ENCODE measurements at regions not wholly inside any gene's neighbourhood (a gene's known extent, or its start where the extent isn't known, plus 50 kb on each side); places are given as distances from the start of the nearest gene placed in this dataset.

- no TSS peak for BruUV-seq (replicated peaks)
- ChIA-PET CTCF (no interaction called here), POLR2A (no interaction called here)
- ATAC-seq (no peak), DNase-seq (ENCODE audit: low read depth, low spot score) (no peak)
- no peaks in the 10 kb centered on the region for H3K27me3 ChIP-seq (ENCODE audit: control insufficient read depth, insufficient read depth, low read length)
- intact Hi-C loops (cut with micrococcal nuclease; ENCODE audit: unreplicated experiment) (no loop called here), in situ Hi-C loops (cut with HindIII; ENCODE audit: low pct_unique_long_range_greater_than_20kb, low sequenced_read_pairs) (no loop called here)
- no peak overlapping the region for H3K4me3 ChIP-seq (ENCODE audit: low read depth in 2 of 2, low read length in 2 of 2)
- no peaks in the 10 kb centered on the region for H3K4me1 ChIP-seq (ENCODE audit: control insufficient read depth, insufficient read depth, low read length)
- no peaks in the 10 kb centered on the region; the same call in 1 of the 2 replicates for H3K9me3 ChIP-seq (ENCODE audit: control insufficient read depth, insufficient read depth, low read depth, low read length)
- no peak for TF ChIP-seq TCF7L2 (IDR thresholded peaks at IDR 0.05; ENCODE audit: low read depth, low read length)
- no peak for TF ChIP-seq CTCF (IDR thresholded peaks at IDR 0.05)
- H3K36me3 ChIP-seq (ENCODE audit: control insufficient read depth, insufficient read depth, low read length), result no peaks in the 10 kb centered on the region
- H3K27ac ChIP-seq (ENCODE audit: low read length), result no peak overlapping the region
Observed at GRCh38 chr4:26122690-26123089, 198.1 kb upstream of the RBPJ start.

GRCh38 chr4:26124753-26125321 is 196.0 kb upstream of the RBPJ start:
- H3K27ac ChIP-seq (ENCODE audit: low read length), result no peak overlapping the region
- H3K36me3 ChIP-seq (ENCODE audit: control insufficient read depth, insufficient read depth, low read length), result no peaks in the 10 kb centered on the region
- DNase-seq (ENCODE audit: low read depth, low spot score) (no peak), ATAC-seq (no peak)
- no peak overlapping the region for H3K4me3 ChIP-seq (ENCODE audit: low read depth in 2 of 2, low read length in 2 of 2)
- H3K27me3 ChIP-seq (ENCODE audit: control insufficient read depth, insufficient read depth, low read length), result no peaks in the 10 kb centered on the region
- TF ChIP-seq SIN3A (IDR thresholded peaks at IDR 0.05; ENCODE audit: borderline replicate concordance, insufficient read depth, low read depth, low read length), result no peak
- TF ChIP-seq POLR2AphosphoS5 (IDR thresholded peaks at IDR 0.05; ENCODE audit: low read depth, low read length), result no peak
- TF ChIP-seq TCF7L2 (IDR thresholded peaks at IDR 0.05; ENCODE audit: low read depth, low read length), result no peak
- in situ Hi-C loops (cut with HindIII; ENCODE audit: low pct_unique_long_range_greater_than_20kb, low sequenced_read_pairs) (no loop called here), intact Hi-C loops (cut with micrococcal nuclease; ENCODE audit: unreplicated experiment) (no loop called here)
- H3K4me1 ChIP-seq (ENCODE audit: control insufficient read depth, insufficient read depth, low read length), result no peaks in the 10 kb centered on the region
- POLR2A ChIA-PET, result no interaction called here
- CTCF ChIA-PET, result no interaction called here
- BruUV-seq (replicated peaks), result no TSS peak
- H3K9me3 ChIP-seq (ENCODE audit: control insufficient read depth, insufficient read depth, low read depth, low read length), result no peaks in the 10 kb centered on the region

- no peak overlapping the region for H3K4me3 ChIP-seq (ENCODE audit: low read depth in 2 of 2, low read length in 2 of 2)
- no peaks in the 10 kb centered on the region for H3K27me3 ChIP-seq (ENCODE audit: control insufficient read depth, insufficient read depth, low read length)
- H3K36me3 ChIP-seq (ENCODE audit: control insufficient read depth, insufficient read depth, low read length), result no peaks in the 10 kb centered on the region
- CTCF ChIA-PET, result no interaction called here
- DNase-seq (ENCODE audit: low read depth, low spot score), result no peak
- no peaks in the 10 kb centered on the region for H3K9me3 ChIP-seq (ENCODE audit: control insufficient read depth, insufficient read depth, low read depth, low read length)
- BruUV-seq (replicated peaks), result no TSS peak
- intact Hi-C loops (cut with micrococcal nuclease; ENCODE audit: unreplicated experiment) (no loop called here), in situ Hi-C loops (cut with HindIII; ENCODE audit: low pct_unique_long_range_greater_than_20kb, low sequenced_read_pairs) (no loop called here)
- POLR2A ChIA-PET, result no interaction called here
- no peak for TF ChIP-seq REST (IDR thresholded peaks at IDR 0.05; ENCODE audit: insufficient read depth in 1 of 2, low read depth in 2 of 2, low read length in 1 of 2)
- TF ChIP-seq CTCF (IDR thresholded peaks at IDR 0.05), result no peak
- no peak for TF ChIP-seq POLR2AphosphoS5 (IDR thresholded peaks at IDR 0.05; ENCODE audit: low read depth, low read length)
- TF ChIP-seq TCF7L2 (IDR thresholded peaks at IDR 0.05; ENCODE audit: low read depth, low read length), result no peak
- no peak for TF ChIP-seq SIN3A (IDR thresholded peaks at IDR 0.05; ENCODE audit: borderline replicate concordance, insufficient read depth, low read depth, low read length)
- no peak overlapping the region for H3K27ac ChIP-seq (ENCODE audit: low read length)
- no peaks in the 10 kb centered on the region for H3K4me1 ChIP-seq (ENCODE audit: control insufficient read depth, insufficient read depth, low read length)
- no peak for ATAC-seq
Observed at GRCh38 chr4:26126143-26126718, 194.6 kb upstream of the RBPJ start.

All from Panc1 (cell line).